ENCODE measurements at regions not wholly inside any gene's neighbourhood (a gene's known extent, or its start where the extent isn't known, plus 50 kb on each side); places are given as distances from the start of the nearest gene placed in this dataset.
"Not testable (repeated sequence)": the region's sequence is repeated elsewhere in the genome, so short reads cannot be mapped to it uniquely, and the experiment has no call there.

- intact Hi-C loops (cut with DNase I), result no loop called here
- DNase-seq, result no peak
Observed at GRCh38 chr13:75993241-75993640, 357.1 kb downstream of the LMO7 start.

GRCh38 chr13:75986818-75987217 lies 350.7 kb downstream of the LMO7 start:
- intact Hi-C loops (cut with DNase I), result no loop called here
- no peak for DNase-seq

- DNase-seq, result no peak
- intact Hi-C loops (cut with DNase I), result no loop called here
Observed at GRCh38 chr13:75985132-75985531, 349.0 kb downstream of the LMO7 start.

GRCh38 chr13:75978818-75979217 lies 342.7 kb downstream of the LMO7 start:
- intact Hi-C loops (cut with DNase I), result no loop called here

GRCh38 chr13:75968103-75968838 lies 332.1 kb downstream of the LMO7 start:
- intact Hi-C loops (cut with DNase I), result no loop called here

More at GRCh38 chr13:75978818-75979217, 342.7 kb downstream of the LMO7 start:
- no peak for DNase-seq

GRCh38 chr13:75963302-75963701 lies 327.2 kb downstream of the LMO7 start:
- DNase-seq, result no peak
- intact Hi-C loops (cut with DNase I), result no loop called here

More at GRCh38 chr13:75968103-75968838, 332.1 kb downstream of the LMO7 start:
- DNase-seq, result no peak

GRCh38 chr13:75961911-75962310 lies 325.8 kb downstream of the LMO7 start:
- no peak for DNase-seq
- intact Hi-C loops (cut with DNase I), result no loop called here

- intact Hi-C loops (cut with DNase I), result no loop called here
- DNase-seq, result no peak
Observed at GRCh38 chr13:75960538-75960994, 324.4 kb downstream of the LMO7 start.

- intact Hi-C loops (cut with DNase I), result no loop called here
- no peak for DNase-seq
Observed at GRCh38 chr13:75959861-75960481, 323.8 kb downstream of the LMO7 start.

- DNase-seq; intact Hi-C loops (cut with DNase I): not testable (repeated sequence)
Observed at GRCh38 chr13:75953589-75953988, 317.5 kb downstream of the LMO7 start.

GRCh38 chr13:75947448-75947847 lies 311.3 kb downstream of the LMO7 start:
- no peak for DNase-seq
- intact Hi-C loops (cut with DNase I), result no loop called here

GRCh38 chr13:75946536-75947284 lies 310.6 kb downstream of the LMO7 start:
- intact Hi-C loops (cut with DNase I), result no loop called here
- peak in 1 of 42 donors; percentile 7 for DNase-seq

GRCh38 chr13:75945841-75946482 lies 309.8 kb downstream of the LMO7 start:
- DNase-seq, result no peak
- intact Hi-C loops (cut with DNase I), result no loop called here

- no peak for DNase-seq
- intact Hi-C loops (cut with DNase I), result no loop called here
Observed at GRCh38 chr13:75938811-75939560, 302.9 kb downstream of the LMO7 start.

GRCh38 chr13:75936791-75937190 lies 300.7 kb downstream of the LMO7 start:
- intact Hi-C loops (cut with DNase I), result no loop called here
- DNase-seq, result no peak

- intact Hi-C loops (cut with DNase I), result no loop called here
- no peak for DNase-seq
Observed at GRCh38 chr13:75935805-75936204, 299.7 kb downstream of the LMO7 start.

GRCh38 chr13:75934889-75935288 lies 298.8 kb downstream of the LMO7 start:
- no peak for DNase-seq
- intact Hi-C loops (cut with DNase I), result no loop called here

- intact Hi-C loops (cut with DNase I), result no loop called here
- DNase-seq, result no peak
Observed at GRCh38 chr13:75932636-75933035, 296.5 kb downstream of the LMO7 start.

- no peak for DNase-seq
Observed at GRCh38 chr13:75931116-75931515, 295.0 kb downstream of the LMO7 start.

More at GRCh38 chr13:75931116-75931515, 295.0 kb downstream of the LMO7 start:
- intact Hi-C loops (cut with DNase I), result no loop called here

All from head of caudate nucleus (tissue), 42 donors.